BJ (cell line): ENCODE measurements at regions not wholly inside any gene's neighbourhood (a gene's known extent, or its start where the extent isn't known, plus 50 kb on each side); places are given as distances from the start of the nearest gene placed in this dataset.

Experiments
- CTCF ChIA-PET: fragments of 350-600 bp; formaldehyde crosslinking; extraction: SDS; loops from one replicate; lab custom pipeline; 2021; ENCODE audit warnings: antibody characterized with exemption, inconsistent platforms; lab: Yijun Ruan, JAX
- POLR2A ChIA-PET: fragments of 300-600 bp; sonication (Branson Sonifier 250); formaldehyde crosslinking; extraction: SDS; loops from one replicate; lab custom pipeline; 2021; ENCODE audit warnings: antibody characterized with exemption; lab: Charles Lee
- DNase-seq: peaks from one replicate; pipeline ENCODE4 v3.0.0-alpha.2; 2011; ENCODE audit warnings: low read depth
- H3K27me3 ChIP-seq: 2 replicates; pipeline ENCODE4 v1.6.0; 2011; ENCODE audit warnings: low read length; ENCODE audit not compliant: control insufficient read depth, insufficient read depth
- H3K36me3 ChIP-seq: 2 replicates; pipeline ENCODE4 v1.5.1; 2011; ENCODE audit warnings: low read length; ENCODE audit not compliant: control insufficient read depth, insufficient read depth
- H3K4me3 ChIP-seq: 2 replicates; pipeline ENCODE4 v1.5.1; 2011; ENCODE audit warnings: low read depth, mild to moderate bottlenecking, control low read depth, low read length
- TF ChIP-seq, protein P1 (sequence below): IDR thresholded peaks from 2 replicates; pipeline ENCODE4 v1.5.1; 2011; ENCODE audit warnings: low read depth, mild to moderate bottlenecking, control low read depth, inconsistent platforms, low read length, moderate library complexity; ENCODE audit not compliant: insufficient read depth

DNA sequence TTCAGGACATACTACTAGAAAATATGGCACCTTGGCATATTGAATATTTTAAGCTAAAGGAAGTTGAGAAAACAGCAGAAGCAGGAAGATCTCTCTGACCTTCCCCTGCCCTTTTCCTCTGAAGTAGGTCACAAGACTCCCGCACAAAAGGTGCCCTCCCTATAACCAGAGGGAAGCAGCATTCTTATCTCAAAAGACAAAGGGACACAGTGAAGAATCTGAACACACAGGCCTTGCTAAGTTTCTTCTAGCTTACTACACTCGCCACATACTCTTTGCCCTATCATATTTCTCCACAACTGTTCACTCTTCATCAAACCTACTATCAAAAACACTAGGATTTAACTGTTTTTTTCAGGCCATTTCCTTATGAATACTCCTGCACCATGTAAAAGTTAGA lies 151.2 kb downstream of the ELOVL4 start:
- TF ChIP-seq, protein P1, sequence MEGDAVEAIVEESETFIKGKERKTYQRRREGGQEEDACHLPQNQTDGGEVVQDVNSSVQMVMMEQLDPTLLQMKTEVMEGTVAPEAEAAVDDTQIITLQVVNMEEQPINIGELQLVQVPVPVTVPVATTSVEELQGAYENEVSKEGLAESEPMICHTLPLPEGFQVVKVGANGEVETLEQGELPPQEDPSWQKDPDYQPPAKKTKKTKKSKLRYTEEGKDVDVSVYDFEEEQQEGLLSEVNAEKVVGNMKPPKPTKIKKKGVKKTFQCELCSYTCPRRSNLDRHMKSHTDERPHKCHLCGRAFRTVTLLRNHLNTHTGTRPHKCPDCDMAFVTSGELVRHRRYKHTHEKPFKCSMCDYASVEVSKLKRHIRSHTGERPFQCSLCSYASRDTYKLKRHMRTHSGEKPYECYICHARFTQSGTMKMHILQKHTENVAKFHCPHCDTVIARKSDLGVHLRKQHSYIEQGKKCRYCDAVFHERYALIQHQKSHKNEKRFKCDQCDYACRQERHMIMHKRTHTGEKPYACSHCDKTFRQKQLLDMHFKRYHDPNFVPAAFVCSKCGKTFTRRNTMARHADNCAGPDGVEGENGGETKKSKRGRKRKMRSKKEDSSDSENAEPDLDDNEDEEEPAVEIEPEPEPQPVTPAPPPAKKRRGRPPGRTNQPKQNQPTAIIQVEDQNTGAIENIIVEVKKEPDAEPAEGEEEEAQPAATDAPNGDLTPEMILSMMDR, result no peak
- ChIA-PET POLR2A (no interaction called here), CTCF (interaction anchor here (1.5 kb wide), 1 partner anchor 72 kb away, joined by 3 read pairs; no protein-coding TSS in a partner anchor)
- no peak for DNase-seq
- Histone ChIP-seq H3K4me3 (no peak overlapping the region), H3K36me3 (no peaks in the 10 kb centered on the region), H3K27me3 (no peaks in the 10 kb centered on the region)

GRCh38 chr6:79789896-79790295 lies 157.5 kb downstream of the ELOVL4 start:
- POLR2A ChIA-PET, result no interaction called here
- DNase-seq, result no peak
- H3K36me3 ChIP-seq, result no peaks in the 10 kb centered on the region
- TF ChIP-seq, protein P1, result no peak
- H3K4me3 ChIP-seq, result no peak overlapping the region
- CTCF ChIA-PET, result interaction anchor here (1.4 to 1.7 kb wide), 2 partner anchors 11 to 19 kb away, joined by 3 to 4 read pairs; no protein-coding TSS in a partner anchor
- no peaks in the 10 kb centered on the region for H3K27me3 ChIP-seq

DNA sequence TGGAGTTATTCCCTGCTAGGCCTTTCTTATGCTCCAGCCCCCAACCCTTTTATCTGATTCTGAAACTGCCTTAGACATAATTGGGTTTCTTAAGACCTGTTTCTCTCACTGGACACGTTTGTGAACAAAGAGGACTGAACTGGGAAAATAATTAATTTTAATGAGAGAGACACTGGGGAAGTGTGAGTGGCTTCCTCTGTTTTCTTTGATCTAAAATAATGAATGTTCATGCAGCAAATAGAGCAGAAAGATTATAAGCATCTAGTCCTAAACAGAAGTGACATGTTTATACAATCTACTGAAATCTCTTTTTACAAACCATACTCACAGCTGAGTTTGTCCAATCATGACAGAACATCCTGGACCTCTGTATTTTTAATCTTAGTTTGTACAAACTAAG lies 157.6 kb downstream of the SH3BGRL2 start:
- H3K27me3 ChIP-seq, result no peaks in the 10 kb centered on the region
- H3K4me3 ChIP-seq, result no peak overlapping the region
- TF ChIP-seq, protein P1, result no peak
- CTCF ChIA-PET, result interaction anchor here (1.2 to 1.4 kb wide), 2 partner anchors 10 to 80 kb away, joined by 4 read pairs; no protein-coding TSS in a partner anchor
- POLR2A ChIA-PET, result no interaction called here
- no peaks in the 10 kb centered on the region for H3K36me3 ChIP-seq
- no peak for DNase-seq

DNA sequence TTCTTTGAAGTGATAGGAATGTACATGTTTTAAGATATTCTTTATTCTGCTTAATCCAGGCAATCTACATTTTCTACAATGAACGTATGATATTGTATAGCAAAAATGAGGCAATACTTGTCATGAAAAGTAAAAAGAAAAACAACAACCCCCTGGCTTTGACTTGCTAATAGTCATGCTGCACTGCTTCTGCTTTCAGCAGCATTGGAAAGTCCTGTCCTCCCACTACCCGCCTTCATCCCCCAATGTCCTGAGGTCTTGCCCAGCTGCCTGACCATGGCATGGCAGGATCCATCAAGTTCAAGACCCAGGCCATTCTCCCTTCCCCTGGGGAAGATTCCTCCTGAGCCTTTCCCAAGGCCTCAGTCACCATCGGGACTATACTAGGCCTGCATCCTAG lies 156.5 kb downstream of the SH3BGRL2 start:
- ChIA-PET POLR2A (no interaction called here), CTCF (interaction anchor here (1.2 to 1.9 kb wide), 3 partner anchors 9 to 81 kb away, joined by 3 to 6 read pairs (median 4); no protein-coding TSS in a partner anchor)
- H3K4me3 ChIP-seq, result no peak overlapping the region
- TF ChIP-seq, protein P1, result no peak
- H3K36me3 ChIP-seq, result no peaks in the 10 kb centered on the region
- H3K27me3 ChIP-seq, result no peaks in the 10 kb centered on the region
- DNase-seq, result no peak

DNA sequence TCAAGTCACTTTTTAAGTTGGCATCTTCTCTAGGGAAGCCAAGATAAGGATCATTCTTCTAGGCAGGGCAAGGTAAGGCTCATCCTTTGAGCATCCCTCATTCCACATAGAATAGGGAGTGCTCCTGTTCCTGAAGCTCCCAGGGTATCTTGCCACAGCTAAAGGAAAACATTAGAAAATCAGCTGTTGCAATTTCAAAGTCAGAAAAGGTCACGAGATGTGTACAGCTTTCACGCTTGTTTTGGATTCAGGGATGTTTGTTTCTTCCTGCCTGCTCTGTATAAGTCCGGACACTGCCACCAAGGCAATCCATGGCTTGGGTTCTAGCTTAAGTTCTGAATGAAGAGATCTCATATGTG lies 153.2 kb downstream of the SH3BGRL2 start:
- TF ChIP-seq, protein P1, result no peak
- CTCF ChIA-PET, result interaction anchor here (1.0 to 1.7 kb wide), 2 partner anchors 29 to 85 kb away, joined by 3 to 5 read pairs; no protein-coding TSS in a partner anchor
- H3K36me3 ChIP-seq, result no peaks in the 10 kb centered on the region

More for the DNA sequence above, 153.2 kb downstream of the SH3BGRL2 start:
- Histone ChIP-seq H3K4me3 (no peak overlapping the region), H3K27me3 (no peaks in the 10 kb centered on the region)
- DNase-seq, result no peak
- POLR2A ChIA-PET, result no interaction called here
